ENCODE measurements at regions not wholly inside any gene's neighbourhood (a gene's known extent, or its start where the extent isn't known, plus 50 kb on each side); places are given as distances from the start of the nearest gene placed in this dataset.

DNA sequence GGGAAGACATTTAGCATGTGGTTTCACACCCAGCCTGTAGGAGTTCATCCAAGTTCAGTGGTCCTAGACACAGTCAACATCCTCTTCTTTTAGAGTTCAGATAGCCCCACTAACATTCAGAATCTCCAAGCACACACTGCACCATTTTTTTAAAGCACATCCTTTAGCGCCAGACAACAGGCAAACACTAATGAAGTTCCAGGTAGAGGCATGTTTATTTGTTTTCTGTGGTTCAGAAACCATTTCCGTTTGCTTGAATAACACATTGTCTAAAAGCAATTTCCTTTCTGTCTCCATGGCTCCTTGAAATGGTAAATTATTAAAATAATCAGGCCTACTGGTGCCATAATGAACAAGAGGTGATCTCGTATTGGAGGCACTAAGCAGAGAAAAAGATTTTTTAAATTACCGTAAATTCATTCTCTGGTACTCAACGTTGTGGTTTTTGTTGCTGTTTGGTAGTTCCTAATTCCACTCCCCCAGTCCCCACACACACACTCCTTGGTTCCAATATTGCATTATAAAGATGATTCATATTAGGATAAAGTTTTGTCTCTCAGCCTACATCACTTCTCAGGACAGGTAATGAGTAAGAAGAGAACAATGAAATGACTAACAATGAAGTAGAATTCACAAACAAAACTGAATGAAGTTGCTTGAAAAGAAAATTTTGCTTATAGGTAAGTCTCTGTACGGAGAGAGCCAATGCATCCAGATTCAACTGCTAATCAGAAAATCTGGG lies 153.1 kb downstream of the PCSK1 start:
- no peak overlapping the region for H3K27ac ChIP-seq
- TF ChIP-seq, protein P1, sequence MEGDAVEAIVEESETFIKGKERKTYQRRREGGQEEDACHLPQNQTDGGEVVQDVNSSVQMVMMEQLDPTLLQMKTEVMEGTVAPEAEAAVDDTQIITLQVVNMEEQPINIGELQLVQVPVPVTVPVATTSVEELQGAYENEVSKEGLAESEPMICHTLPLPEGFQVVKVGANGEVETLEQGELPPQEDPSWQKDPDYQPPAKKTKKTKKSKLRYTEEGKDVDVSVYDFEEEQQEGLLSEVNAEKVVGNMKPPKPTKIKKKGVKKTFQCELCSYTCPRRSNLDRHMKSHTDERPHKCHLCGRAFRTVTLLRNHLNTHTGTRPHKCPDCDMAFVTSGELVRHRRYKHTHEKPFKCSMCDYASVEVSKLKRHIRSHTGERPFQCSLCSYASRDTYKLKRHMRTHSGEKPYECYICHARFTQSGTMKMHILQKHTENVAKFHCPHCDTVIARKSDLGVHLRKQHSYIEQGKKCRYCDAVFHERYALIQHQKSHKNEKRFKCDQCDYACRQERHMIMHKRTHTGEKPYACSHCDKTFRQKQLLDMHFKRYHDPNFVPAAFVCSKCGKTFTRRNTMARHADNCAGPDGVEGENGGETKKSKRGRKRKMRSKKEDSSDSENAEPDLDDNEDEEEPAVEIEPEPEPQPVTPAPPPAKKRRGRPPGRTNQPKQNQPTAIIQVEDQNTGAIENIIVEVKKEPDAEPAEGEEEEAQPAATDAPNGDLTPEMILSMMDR (conservative IDR thresholded peaks at IDR 0.05): no peak

- no peak overlapping the region for H3K27ac ChIP-seq
- TF ChIP-seq, protein P1 (conservative IDR thresholded peaks at IDR 0.05): no peak
Observed at GRCh38 chr5:96278981-96279380, 154.1 kb downstream of the PCSK1 start.

DNA sequence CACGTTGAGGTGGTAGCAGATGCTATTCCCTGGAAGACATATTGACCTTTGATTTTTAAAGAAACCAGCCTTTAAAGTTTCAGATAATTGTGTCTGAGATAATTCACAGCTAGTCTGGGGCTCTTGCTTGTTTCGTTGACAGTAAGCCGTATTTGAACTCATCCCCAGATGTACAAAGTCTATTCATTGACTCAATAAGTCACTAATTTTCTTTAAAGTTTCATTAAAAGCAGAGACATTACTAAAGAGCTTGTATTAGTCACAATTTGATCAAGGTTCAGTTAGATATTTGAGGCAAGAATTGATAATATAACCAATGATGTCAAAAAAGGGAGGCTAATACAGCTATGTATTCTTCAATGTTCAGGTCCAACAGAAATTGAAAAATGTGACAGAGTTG lies 158.0 kb downstream of the PCSK1 start:
- H3K27ac ChIP-seq: no peak overlapping the region
- TF ChIP-seq, protein P1 (conservative IDR thresholded peaks at IDR 0.05): no peak

- TF ChIP-seq, protein P1 (conservative IDR thresholded peaks at IDR 0.05): no peak
- H3K27ac ChIP-seq: no peak overlapping the region
Observed at GRCh38 chr5:96265487-96265886, 167.6 kb downstream of the PCSK1 start.

DNA sequence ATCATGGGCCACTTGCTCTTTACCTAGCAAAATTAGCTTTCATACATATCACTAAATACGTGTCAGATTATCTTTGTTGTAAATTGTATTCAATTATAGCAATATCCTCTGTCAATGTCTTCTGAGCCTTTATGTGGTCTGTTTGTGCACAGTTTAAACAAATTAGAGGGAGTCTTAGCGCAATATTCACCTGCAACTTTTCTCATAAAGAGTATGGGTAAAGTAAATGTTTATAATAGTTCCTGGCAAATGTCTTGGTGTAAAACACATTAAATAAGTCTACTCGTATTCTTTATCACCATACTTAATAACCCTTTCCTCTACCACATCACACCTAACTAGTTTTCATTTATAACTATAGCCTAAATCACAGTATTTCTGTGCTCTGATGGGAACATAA lies 169.0 kb downstream of the PCSK1 start:
- TF ChIP-seq, protein P1 (conservative IDR thresholded peaks at IDR 0.05): no peak
- H3K27ac ChIP-seq: no peak overlapping the region

DNA sequence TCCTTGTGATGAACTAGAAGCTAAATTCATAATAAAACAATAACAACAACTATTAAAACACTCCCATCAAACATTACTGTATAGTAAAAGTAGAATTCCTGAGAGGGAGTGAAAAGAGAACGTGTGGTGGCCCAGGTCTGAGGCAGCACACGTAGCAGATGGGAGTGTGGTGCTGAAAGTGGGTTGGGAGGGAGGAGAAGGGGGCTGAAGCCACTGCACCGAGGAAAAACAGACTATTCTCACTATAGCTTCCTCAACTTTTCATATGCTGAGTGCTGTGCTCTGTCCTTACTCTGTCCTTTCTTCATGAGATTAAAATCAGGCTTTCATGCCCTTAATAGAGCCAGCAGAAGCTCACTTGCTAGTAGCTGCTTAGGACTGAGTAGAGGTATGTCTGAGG lies 170.9 kb downstream of the PCSK1 start:
- TF ChIP-seq, protein P1 (conservative IDR thresholded peaks at IDR 0.05): no peak

DNA sequence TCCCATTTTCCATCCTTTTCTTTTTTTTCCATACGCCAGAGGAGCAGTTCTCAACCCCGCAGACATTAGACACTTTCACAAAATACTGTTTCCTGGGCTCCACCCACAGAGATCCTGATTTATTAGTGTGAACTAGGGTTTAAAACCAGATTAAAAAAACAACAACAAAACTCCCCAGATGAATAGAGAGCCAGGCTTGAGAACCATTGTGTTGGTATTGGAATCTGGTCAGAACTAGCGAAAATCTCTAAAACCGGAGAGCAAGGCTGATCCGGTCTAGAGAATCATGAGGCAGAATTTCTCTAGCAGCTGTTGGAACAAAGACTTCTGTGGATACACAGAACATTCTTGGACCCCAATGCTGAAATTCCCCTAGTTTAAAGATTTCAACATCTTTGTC lies 173.0 kb downstream of the PCSK1 start:
- TF ChIP-seq, protein P1 (conservative IDR thresholded peaks at IDR 0.05): no peak
- no peak overlapping the region for H3K27ac ChIP-seq

More for the DNA sequence above, 170.9 kb downstream of the PCSK1 start:
- H3K27ac ChIP-seq: no peak overlapping the region

All from VCaP (cell line).